ENCODE measurements at regions not wholly inside any gene's neighbourhood (a gene's known extent, or its start where the extent isn't known, plus 50 kb on each side); places are given as distances from the start of the nearest gene placed in this dataset.

DNA sequence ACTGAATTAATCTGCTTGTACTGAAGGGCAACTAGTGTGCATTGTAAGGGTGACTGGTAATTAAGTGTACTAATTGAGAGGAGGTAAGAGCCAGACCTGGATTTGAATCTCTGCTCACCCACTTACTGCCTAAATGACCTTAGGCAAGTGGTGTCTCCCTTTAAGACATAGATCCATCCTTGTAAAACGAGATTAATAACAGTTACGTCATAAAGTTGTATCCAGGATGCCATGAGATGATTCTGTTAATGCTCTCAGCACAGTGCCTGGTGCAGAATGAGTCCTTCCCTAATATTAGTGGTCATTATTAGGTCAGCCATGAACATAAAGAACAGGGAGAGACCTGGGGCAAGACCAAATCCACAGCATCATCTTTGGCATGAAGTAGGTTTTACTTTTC lies 470.1 kb downstream of the MAFB start:
- H3K27me3 Mint-ChIP-seq (ENCODE audit: low read depth), result no peaks in the 10 kb centered on the region

DNA sequence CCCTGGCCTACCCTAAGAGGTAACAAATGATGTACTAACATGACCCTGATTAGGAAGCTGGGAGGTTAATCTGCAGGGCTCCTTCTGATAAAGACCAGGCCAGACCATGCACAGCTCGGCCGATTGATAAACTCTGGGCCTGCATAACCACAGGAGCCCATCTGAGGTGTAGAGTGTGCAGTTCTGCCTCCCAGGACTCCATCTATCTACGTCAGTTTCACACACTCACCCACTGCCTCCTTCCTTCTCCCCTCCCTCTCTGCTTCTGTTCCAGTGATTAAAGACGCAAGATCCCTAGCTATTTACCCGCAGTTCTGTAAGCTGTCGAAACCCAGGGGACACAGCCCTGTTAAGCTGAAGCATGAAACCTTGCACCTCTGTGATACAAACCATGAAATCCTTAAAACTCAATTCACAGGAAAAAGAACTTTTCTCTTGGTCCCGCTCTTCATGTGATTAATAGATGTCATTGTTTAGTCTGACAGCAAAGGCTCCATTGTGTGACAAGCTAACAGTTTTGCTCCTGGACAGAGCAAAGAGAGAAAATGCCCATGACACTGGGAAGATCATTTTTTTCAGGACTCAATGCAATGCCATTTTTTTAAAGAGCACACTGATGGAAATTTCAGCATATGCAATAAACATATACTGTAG lies 470.6 kb downstream of the MAFB start:
- H3K4me3 Mint-ChIP-seq, result no peak overlapping the region
- TF ChIP-seq ZNF263 (CRISPR knock-in tag; IDR thresholded peaks at IDR 0.05; ENCODE audit: low read depth), result no peak
- TF ChIP-seq MXD4 (CRISPR knock-in tag; IDR thresholded peaks at IDR 0.05; ENCODE audit: borderline replicate concordance), result no peak
- no peak for TF ChIP-seq GTF2I (CRISPR knock-in tag; conservative IDR thresholded peaks at IDR 0.05)
- TF ChIP-seq MYBL2 (CRISPR knock-in tag; IDR thresholded peaks at IDR 0.05), result no peak
- TF ChIP-seq, protein P1, sequence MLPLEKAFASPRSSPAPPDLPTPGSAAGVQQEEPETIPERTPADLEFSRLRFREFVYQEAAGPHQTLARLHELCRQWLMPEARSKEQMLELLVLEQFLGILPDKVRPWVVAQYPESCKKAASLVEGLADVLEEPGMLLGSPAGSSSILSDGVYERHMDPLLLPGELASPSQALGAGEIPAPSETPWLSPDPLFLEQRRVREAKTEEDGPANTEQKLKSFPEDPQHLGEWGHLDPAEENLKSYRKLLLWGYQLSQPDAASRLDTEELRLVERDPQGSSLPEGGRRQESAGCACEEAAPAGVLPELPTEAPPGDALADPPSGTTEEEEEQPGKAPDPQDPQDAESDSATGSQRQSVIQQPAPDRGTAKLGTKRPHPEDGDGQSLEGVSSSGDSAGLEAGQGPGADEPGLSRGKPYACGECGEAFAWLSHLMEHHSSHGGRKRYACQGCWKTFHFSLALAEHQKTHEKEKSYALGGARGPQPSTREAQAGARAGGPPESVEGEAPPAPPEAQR (CRISPR knock-in tag; IDR thresholded peaks at IDR 0.05), result no peak
- TF ChIP-seq TEAD4 (CRISPR knock-in tag; IDR thresholded peaks at IDR 0.05), result no peak
- no peak for TF ChIP-seq SOX15 (CRISPR knock-in tag; IDR thresholded peaks at IDR 0.05)
- TF ChIP-seq, protein P2, sequence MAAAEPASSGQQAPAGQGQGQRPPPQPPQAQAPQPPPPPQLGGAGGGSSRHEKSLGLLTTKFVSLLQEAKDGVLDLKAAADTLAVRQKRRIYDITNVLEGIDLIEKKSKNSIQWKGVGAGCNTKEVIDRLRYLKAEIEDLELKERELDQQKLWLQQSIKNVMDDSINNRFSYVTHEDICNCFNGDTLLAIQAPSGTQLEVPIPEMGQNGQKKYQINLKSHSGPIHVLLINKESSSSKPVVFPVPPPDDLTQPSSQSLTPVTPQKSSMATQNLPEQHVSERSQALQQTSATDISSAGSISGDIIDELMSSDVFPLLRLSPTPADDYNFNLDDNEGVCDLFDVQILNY (CRISPR knock-in tag; IDR thresholded peaks at IDR 0.05), result no peak
- TF ChIP-seq, protein P3, sequence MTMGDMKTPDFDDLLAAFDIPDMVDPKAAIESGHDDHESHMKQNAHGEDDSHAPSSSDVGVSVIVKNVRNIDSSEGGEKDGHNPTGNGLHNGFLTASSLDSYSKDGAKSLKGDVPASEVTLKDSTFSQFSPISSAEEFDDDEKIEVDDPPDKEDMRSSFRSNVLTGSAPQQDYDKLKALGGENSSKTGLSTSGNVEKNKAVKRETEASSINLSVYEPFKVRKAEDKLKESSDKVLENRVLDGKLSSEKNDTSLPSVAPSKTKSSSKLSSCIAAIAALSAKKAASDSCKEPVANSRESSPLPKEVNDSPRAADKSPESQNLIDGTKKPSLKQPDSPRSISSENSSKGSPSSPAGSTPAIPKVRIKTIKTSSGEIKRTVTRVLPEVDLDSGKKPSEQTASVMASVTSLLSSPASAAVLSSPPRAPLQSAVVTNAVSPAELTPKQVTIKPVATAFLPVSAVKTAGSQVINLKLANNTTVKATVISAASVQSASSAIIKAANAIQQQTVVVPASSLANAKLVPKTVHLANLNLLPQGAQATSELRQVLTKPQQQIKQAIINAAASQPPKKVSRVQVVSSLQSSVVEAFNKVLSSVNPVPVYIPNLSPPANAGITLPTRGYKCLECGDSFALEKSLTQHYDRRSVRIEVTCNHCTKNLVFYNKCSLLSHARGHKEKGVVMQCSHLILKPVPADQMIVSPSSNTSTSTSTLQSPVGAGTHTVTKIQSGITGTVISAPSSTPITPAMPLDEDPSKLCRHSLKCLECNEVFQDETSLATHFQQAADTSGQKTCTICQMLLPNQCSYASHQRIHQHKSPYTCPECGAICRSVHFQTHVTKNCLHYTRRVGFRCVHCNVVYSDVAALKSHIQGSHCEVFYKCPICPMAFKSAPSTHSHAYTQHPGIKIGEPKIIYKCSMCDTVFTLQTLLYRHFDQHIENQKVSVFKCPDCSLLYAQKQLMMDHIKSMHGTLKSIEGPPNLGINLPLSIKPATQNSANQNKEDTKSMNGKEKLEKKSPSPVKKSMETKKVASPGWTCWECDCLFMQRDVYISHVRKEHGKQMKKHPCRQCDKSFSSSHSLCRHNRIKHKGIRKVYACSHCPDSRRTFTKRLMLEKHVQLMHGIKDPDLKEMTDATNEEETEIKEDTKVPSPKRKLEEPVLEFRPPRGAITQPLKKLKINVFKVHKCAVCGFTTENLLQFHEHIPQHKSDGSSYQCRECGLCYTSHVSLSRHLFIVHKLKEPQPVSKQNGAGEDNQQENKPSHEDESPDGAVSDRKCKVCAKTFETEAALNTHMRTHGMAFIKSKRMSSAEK (CRISPR knock-in tag; IDR thresholded peaks at IDR 0.05; ENCODE audit: borderline replicate concordance), result no peak
- TF ChIP-seq, protein P4, sequence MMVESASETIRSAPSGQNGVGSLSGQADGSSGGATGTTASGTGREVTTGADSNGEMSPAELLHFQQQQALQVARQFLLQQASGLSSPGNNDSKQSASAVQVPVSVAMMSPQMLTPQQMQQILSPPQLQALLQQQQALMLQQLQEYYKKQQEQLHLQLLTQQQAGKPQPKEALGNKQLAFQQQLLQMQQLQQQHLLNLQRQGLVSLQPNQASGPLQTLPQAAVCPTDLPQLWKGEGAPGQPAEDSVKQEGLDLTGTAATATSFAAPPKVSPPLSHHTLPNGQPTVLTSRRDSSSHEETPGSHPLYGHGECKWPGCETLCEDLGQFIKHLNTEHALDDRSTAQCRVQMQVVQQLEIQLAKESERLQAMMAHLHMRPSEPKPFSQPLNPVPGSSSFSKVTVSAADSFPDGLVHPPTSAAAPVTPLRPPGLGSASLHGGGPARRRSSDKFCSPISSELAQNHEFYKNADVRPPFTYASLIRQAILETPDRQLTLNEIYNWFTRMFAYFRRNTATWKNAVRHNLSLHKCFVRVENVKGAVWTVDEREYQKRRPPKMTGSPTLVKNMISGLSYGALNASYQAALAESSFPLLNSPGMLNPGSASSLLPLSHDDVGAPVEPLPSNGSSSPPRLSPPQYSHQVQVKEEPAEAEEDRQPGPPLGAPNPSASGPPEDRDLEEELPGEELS (CRISPR knock-in tag; IDR thresholded peaks at IDR 0.05), result no peak
- TF ChIP-seq, protein P5, sequence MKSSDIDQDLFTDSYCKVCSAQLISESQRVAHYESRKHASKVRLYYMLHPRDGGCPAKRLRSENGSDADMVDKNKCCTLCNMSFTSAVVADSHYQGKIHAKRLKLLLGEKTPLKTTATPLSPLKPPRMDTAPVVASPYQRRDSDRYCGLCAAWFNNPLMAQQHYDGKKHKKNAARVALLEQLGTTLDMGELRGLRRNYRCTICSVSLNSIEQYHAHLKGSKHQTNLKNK (CRISPR knock-in tag; IDR thresholded peaks at IDR 0.05), result no peak
- no peak for TF ChIP-seq ZNF423 (CRISPR knock-in tag; IDR thresholded peaks at IDR 0.05)
- no peak for TF ChIP-seq ETV6 (CRISPR knock-in tag; IDR thresholded peaks at IDR 0.05)
- H3K27ac Mint-ChIP-seq, result no peak overlapping the region
- no peak for DNase-seq (ENCODE audit: low spot score)
- H3K4me1 Mint-ChIP-seq, result peaks cover 11% of the 10 kb centered on the region
- no peaks in the 10 kb centered on the region for H3K27me3 Mint-ChIP-seq (ENCODE audit: low read depth)
- H3K9me3 Mint-ChIP-seq, result no peaks in the 10 kb centered on the region
- POLR2A ChIA-PET, result no interaction called here
- CTCF ChIA-PET, result interaction anchor here (1.0 kb wide), 1 partner anchor 58 kb away, joined by 4 read pairs; no protein-coding TSS in a partner anchor
- peaks cover 8% of the 10 kb centered on the region; the same call in 1 of the 2 replicates for H3K36me3 Mint-ChIP-seq
- no peak for ATAC-seq

More for the DNA sequence above, 470.1 kb downstream of the MAFB start:
- CTCF ChIA-PET, result no interaction called here
- POLR2A ChIA-PET, result no interaction called here
- ATAC-seq (no peak), DNase-seq (ENCODE audit: low spot score) (no peak)
- no peaks in the 10 kb centered on the region for H3K9me3 Mint-ChIP-seq
- no peak overlapping the region for H3K27ac Mint-ChIP-seq
- TF ChIP-seq, protein P6, sequence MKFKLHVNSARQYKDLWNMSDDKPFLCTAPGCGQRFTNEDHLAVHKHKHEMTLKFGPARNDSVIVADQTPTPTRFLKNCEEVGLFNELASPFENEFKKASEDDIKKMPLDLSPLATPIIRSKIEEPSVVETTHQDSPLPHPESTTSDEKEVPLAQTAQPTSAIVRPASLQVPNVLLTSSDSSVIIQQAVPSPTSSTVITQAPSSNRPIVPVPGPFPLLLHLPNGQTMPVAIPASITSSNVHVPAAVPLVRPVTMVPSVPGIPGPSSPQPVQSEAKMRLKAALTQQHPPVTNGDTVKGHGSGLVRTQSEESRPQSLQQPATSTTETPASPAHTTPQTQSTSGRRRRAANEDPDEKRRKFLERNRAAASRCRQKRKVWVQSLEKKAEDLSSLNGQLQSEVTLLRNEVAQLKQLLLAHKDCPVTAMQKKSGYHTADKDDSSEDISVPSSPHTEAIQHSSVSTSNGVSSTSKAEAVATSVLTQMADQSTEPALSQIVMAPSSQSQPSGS (CRISPR knock-in tag; IDR thresholded peaks at IDR 0.05; ENCODE audit: borderline replicate concordance, low read depth), result no peak
- TF ChIP-seq, protein P4 (CRISPR knock-in tag; IDR thresholded peaks at IDR 0.05), result no peak
- H3K36me3 Mint-ChIP-seq, result peaks cover 8% of the 10 kb centered on the region; the same call in 1 of the 2 replicates
- H3K4me3 Mint-ChIP-seq, result no peak overlapping the region
- peaks cover 10% of the 10 kb centered on the region for H3K4me1 Mint-ChIP-seq

Measured in WTC11 (cell line).